OCI-LY3 (cell line): ENCODE measurements at regions not wholly inside any gene's neighbourhood (a gene's known extent, or its start where the extent isn't known, plus 50 kb on each side); places are given as distances from the start of the nearest gene placed in this dataset.

Experiments
- H2AFZ ChIP-seq: fragments of 200-600, 300-600 bp; shearing (Covaris generic); 2 replicates; pipeline ENCODE4 v1.6.0; 2014; ENCODE audit warnings: antibody characterized with exemption, low read depth, low read length
- H3K27ac ChIP-seq: fragments of 200-600, 300-600 bp; sonication (generic); 2 replicates; pipeline ENCODE4 v1.5.1; 2014; ENCODE audit warnings: mild to moderate bottlenecking, low read length, moderate library complexity, mixed read lengths
- H3K27me3 ChIP-seq: fragments of 200-600, 300-600 bp; sonication (generic); 2 replicates; pipeline ENCODE4 v1.6.1; 2014; ENCODE audit warnings: low read depth, low read length, mixed read lengths
- H3K36me3 ChIP-seq: fragments of 200-600, 300-600 bp; sonication (generic); replicated peaks from 2 replicates; pipeline ENCODE3; 2014; ENCODE audit warnings: low read depth, low read length, mixed read lengths
- H3K4me1 ChIP-seq: fragments of 300-600, 200-600 bp; sonication (generic); 2 replicates; pipeline ENCODE4 v1.6.1; 2014; ENCODE audit warnings: low read length, mixed read lengths
- H3K4me2 ChIP-seq: fragments of 200-600, 300-600 bp; sonication (generic); 2 replicates; pipeline ENCODE4 v1.6.1; 2014; ENCODE audit warnings: low read length, mixed read lengths
- H3K4me3 ChIP-seq: fragments of 300-600, 200-600 bp; sonication (generic); 2 replicates; pipeline ENCODE4 v1.5.1; 2014; ENCODE audit warnings: antibody characterized with exemption, mild to moderate bottlenecking, low read length, moderate library complexity
- H3K79me2 ChIP-seq: fragments of 300-600, 200-600 bp; shearing (Covaris generic); 2 replicates; pipeline ENCODE4 v1.6.1; 2014; ENCODE audit warnings: mild to moderate bottlenecking, low read length, mixed read lengths
- H3K9ac ChIP-seq: fragments of 300-600, 200-600 bp; shearing (Covaris generic); 2 replicates; pipeline ENCODE4 v1.6.0; 2014; ENCODE audit warnings: mild to moderate bottlenecking, low read length, moderate library complexity
- H3K9me3 ChIP-seq: fragments of 200-600, 300-600 bp; shearing (Covaris generic); 2 replicates; pipeline ENCODE4 v1.6.1; 2014; ENCODE audit warnings: low read length, mixed read lengths; ENCODE audit not compliant: insufficient read depth
- H4K20me1 ChIP-seq: fragments of 200-600, 300-600 bp; sonication (generic); 2 replicates; pipeline ENCODE4 v1.6.1; 2016; ENCODE audit warnings: low read length, mixed read lengths; ENCODE audit not compliant: insufficient read depth
- CTCF ChIP-seq: fragments of 200-600, 300-600 bp; sonication (generic); IDR thresholded peaks from 2 replicates; pipeline ENCODE4 v1.5.1; 2014; ENCODE audit warnings: antibody characterized with exemption, low read length, low read depth
- EZH2phosphoT487 ChIP-seq: fragments of 200-600 bp; shearing (Covaris generic); IDR thresholded peaks from 2 replicates; pipeline ENCODE4 v1.6.1; 2018; ENCODE audit warnings: antibody characterized with exemption, mixed run types, low read depth

DNA sequence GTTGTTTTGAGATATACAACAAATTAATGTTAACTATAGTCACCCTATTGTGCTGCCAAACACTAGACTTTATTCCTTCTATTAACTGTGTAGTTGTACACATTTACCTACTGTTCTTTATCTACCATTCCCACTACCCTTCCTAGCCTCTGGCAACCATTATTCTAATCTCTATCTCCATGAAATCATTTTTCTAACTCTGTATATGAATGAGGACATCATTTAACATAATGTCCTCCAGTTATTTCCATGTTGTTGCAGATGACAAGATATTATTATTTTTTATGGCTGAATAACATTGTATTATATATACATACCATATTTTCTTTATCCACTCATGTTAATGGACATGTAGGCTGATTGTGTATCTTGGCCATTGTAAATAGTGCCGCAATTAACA, 366.3 kb downstream of the TBX15 start:
- H3K9me3 ChIP-seq: no peaks in the 10 kb centered on the region
- no peak overlapping the region for H2AFZ ChIP-seq
- no peak overlapping the region for H3K4me3 ChIP-seq
- H3K79me2 ChIP-seq: no peaks in the 10 kb centered on the region
- no peak overlapping the region for H3K9ac ChIP-seq
- no peaks in the 10 kb centered on the region for H3K4me1 ChIP-seq
- H3K27ac ChIP-seq: no peak overlapping the region
- H3K36me3 ChIP-seq: no peaks in the 10 kb centered on the region
- no peaks in the 10 kb centered on the region for H3K27me3 ChIP-seq
- H3K4me2 ChIP-seq: no peak overlapping the region
- no peak for TF ChIP-seq CTCF
- no peak for TF ChIP-seq EZH2phosphoT487
- H4K20me1 ChIP-seq: no peaks in the 10 kb centered on the region

DNA sequence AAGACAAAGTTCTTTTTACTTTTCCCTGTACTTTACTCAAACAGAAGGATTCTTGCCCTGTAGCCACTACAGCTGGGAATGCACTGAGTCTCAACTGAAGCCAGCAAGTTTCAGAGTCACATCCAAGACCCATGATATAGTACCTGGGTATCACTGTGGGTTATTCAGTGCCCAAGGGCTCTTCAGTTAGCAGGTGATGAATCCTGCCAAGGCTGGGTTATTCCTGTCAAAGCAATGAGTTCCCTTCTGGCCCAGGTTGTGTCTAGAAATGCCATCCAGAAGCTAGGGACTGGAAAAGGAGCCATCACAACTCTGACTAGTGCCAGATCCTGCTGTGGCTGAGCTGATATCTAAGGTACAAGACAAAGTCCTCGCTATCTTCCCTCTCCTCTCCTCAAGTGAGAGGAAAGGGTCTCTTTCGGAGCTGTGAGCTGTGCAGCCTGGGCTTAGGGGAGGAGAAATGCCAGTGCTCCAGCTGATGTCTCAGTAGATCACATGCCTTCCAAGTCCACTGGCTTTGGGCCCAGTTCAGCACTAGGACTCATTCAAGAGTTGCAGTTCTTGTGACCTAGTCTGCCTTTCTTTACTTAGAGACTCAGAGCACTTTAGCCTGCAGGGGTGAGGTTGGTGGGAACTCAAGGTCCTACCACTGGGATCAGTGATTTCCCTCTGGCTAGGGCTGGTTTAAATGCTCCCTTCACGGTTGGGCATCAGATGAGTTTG, 369.4 kb downstream of the TBX15 start:
- H4K20me1 ChIP-seq: no peaks in the 10 kb centered on the region
- no peak overlapping the region for H3K9ac ChIP-seq
- TF ChIP-seq EZH2phosphoT487: no peak
- H3K4me3 ChIP-seq: no peak overlapping the region
- H3K36me3 ChIP-seq: no peaks in the 10 kb centered on the region
- no peaks in the 10 kb centered on the region for H3K9me3 ChIP-seq
- no peaks in the 10 kb centered on the region for H3K27me3 ChIP-seq
- no peaks in the 10 kb centered on the region for H3K79me2 ChIP-seq
- H3K4me2 ChIP-seq: no peak overlapping the region
- H2AFZ ChIP-seq: no peak overlapping the region
- no peaks in the 10 kb centered on the region for H3K4me1 ChIP-seq
- no peak overlapping the region for H3K27ac ChIP-seq

DNA sequence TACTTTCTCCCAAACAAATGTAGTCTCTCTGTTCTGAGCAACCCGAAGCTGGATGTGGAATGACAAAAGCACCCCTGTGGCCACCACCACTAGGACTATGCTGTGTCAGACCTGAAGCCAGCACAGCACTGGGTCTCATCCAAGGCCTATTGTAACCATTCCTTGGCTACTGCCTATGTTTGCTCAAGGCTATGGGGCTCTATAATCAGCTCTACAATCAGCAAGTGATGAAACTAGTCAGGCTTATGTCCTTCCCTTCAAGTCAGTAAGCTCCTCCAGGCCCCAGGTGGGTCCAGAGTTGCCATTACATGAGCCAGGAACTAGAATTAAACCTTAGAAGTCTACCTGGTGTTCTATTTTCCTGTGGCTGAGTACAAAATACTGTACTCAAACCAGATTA, 370.2 kb downstream of the TBX15 start:
- Histone ChIP-seq H4K20me1 (no peaks in the 10 kb centered on the region), H3K4me2 (no peak overlapping the region), H3K4me3 (no peak overlapping the region), H3K4me1 (no peaks in the 10 kb centered on the region), H3K9me3 (no peaks in the 10 kb centered on the region), H3K27ac (no peak overlapping the region), H3K79me2 (no peaks in the 10 kb centered on the region), H3K27me3 (no peaks in the 10 kb centered on the region), H3K36me3 (no peaks in the 10 kb centered on the region), H3K9ac (no peak overlapping the region), H2AFZ (no peak overlapping the region)
- TF ChIP-seq EZH2phosphoT487 (no peak), CTCF (no peak)

GRCh38 chr1:118615066-118615465, 373.1 kb downstream of the TBX15 start:
- H4K20me1 ChIP-seq: no peaks in the 10 kb centered on the region
- H2AFZ ChIP-seq: no peak overlapping the region
- H3K9me3 ChIP-seq: no peaks in the 10 kb centered on the region
- H3K27ac ChIP-seq: no peak overlapping the region
- no peaks in the 10 kb centered on the region for H3K27me3 ChIP-seq
- H3K79me2 ChIP-seq: no peaks in the 10 kb centered on the region
- no peak for TF ChIP-seq EZH2phosphoT487
- no peaks in the 10 kb centered on the region for H3K36me3 ChIP-seq
- no peaks in the 10 kb centered on the region for H3K4me1 ChIP-seq
- H3K9ac ChIP-seq: no peak overlapping the region
- H3K4me3 ChIP-seq: no peak overlapping the region
- no peak overlapping the region for H3K4me2 ChIP-seq

DNA sequence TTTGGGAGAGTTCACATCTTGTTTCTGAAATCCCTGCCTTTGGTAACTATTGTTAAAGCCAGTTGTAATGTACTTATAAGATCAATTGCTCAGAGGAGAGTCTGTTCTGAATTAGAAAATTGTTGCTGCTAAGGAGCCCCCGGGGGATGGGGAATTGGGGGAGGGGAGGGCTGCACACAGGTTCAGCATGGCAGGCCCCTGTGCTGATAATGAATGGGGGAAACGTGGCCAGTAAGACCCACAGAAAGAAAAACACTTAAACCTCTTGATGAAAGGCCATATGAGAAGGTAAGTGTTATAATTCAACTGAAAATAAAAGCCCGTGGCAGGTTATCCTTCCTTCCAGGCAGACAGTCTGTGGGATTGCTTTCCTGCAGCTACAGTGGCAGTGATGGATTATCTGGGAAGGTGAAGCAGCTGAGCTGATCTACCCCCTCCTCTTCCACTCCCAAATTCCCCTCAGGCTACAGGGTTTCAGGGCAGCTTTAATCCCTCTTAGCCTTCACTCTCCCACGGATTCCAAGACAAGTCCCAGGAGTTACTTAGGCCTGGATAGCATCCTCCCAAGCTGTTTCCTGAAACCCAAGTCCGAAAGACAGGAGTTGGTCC, 398.8 kb downstream of the TBX15 start:
- H4K20me1 ChIP-seq: no peaks in the 10 kb centered on the region
- H3K27me3 ChIP-seq: no peaks in the 10 kb centered on the region
- no peaks in the 10 kb centered on the region for H3K36me3 ChIP-seq
- no peak for TF ChIP-seq CTCF
- TF ChIP-seq EZH2phosphoT487: no peak
- no peak overlapping the region for H3K9ac ChIP-seq
- H3K4me2 ChIP-seq: no peak overlapping the region
- no peaks in the 10 kb centered on the region for H3K9me3 ChIP-seq
- H3K79me2 ChIP-seq: no peaks in the 10 kb centered on the region
- no peak overlapping the region for H3K27ac ChIP-seq
- H2AFZ ChIP-seq: no peak overlapping the region
- no peak overlapping the region for H3K4me3 ChIP-seq
- no peaks in the 10 kb centered on the region for H3K4me1 ChIP-seq
